ENCODE measurements at regions not wholly inside any gene's neighbourhood (a gene's known extent, or its start where the extent isn't known, plus 50 kb on each side); places are given as distances from the start of the nearest gene placed in this dataset.
"Not testable (repeated sequence)": the region's sequence is repeated elsewhere in the genome, so short reads cannot be mapped to it uniquely, and the experiment has no call there.

GRCh38 chr18:5717256-5717655, 173.5 kb upstream of the EPB41L3 start:
- no peak for DNase-seq

GRCh38 chr18:5710676-5711075, 166.9 kb upstream of the EPB41L3 start:
- no peak for DNase-seq

GRCh38 chr18:5710235-5710634, 166.4 kb upstream of the EPB41L3 start:
- DNase-seq, result no peak

- no peak for DNase-seq
Observed at GRCh38 chr18:5709476-5710095, 165.8 kb upstream of the EPB41L3 start.

GRCh38 chr18:5707586-5707985, 163.8 kb upstream of the EPB41L3 start:
- no peak for DNase-seq

GRCh38 chr18:5705393-5705792, 161.6 kb upstream of the EPB41L3 start:
- DNase-seq, result no peak

DNA sequence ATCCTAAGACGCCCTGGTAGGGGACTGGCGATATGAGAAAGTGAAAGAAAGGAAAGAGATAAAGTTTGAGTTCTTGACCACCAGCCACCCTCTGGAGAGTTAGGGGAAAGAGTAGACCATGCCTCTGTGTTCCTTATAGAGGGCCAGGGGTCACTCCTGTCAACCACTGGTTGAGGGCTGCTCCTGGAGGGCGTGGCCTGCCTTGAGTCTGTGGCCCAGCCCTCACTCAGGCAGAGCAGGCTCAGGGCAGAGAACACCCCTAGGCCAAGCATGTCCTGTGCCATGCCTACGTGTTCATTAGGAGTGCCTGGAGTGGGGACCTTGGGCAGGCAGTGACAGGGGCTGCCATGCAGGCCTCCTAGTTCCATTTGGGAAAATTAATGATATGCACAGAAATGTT, 161.1 kb upstream of the EPB41L3 start:
- DNase-seq, result no peak

GRCh38 chr18:5702016-5702415, 158.2 kb upstream of the EPB41L3 start:
- not testable (repeated sequence) for DNase-seq

GRCh38 chr18:5693699-5694294, 150.0 kb upstream of the EPB41L3 start:
- DNase-seq, result no peak

GRCh38 chr18:5678779-5679406, 135.1 kb upstream of the EPB41L3 start:
- DNase-seq, result no peak

DNA sequence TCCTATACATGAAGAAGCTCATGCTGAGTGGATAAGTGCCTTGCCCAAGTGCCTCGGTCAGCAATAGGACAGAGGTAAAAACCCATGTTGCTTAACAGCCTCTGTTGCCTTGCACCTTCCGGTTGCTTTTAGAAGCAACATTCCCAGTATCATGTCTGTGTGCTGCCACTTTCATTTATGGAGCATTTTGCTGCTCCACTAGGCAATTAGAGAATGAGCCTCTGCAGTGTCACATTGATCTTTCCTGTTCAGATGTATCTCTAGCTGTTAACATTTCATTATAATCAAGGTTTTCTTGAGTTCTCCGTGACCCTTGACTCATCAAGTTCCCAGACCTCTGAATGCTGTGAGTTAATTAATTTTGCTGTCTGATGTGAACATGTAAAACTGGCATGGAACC, 134.5 kb upstream of the EPB41L3 start:
- DNase-seq, result no peak

DNA sequence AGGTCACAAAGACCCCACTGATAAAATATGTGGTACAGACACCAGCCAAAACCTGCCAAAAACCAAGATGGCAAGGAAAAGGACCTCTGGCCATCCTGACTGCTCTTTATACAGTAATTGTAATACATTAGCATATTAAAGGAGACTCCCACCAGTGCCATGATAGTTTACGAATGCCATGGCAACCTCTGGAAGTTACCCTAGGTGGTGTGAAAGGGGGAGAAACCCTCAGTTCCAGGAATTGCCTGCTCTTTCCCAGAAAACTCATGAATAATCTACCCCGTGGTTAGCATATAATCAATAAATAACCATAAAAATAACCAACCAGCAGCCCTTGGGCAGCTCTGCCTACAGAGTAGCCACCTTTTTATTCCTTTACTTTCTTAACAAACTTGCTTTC, 129.8 kb upstream of the EPB41L3 start:
- no peak for DNase-seq

GRCh38 chr18:5669585-5669984, 125.8 kb upstream of the EPB41L3 start:
- DNase-seq, result no peak

- DNase-seq, result no peak
Observed at GRCh38 chr18:5668087-5668715, 124.4 kb upstream of the EPB41L3 start.

- no peak for DNase-seq
Observed at GRCh38 chr18:5667356-5667755, 123.6 kb upstream of the EPB41L3 start.

GRCh38 chr18:5662586-5663090, 118.8 kb upstream of the EPB41L3 start:
- DNase-seq, result no peak

DNA sequence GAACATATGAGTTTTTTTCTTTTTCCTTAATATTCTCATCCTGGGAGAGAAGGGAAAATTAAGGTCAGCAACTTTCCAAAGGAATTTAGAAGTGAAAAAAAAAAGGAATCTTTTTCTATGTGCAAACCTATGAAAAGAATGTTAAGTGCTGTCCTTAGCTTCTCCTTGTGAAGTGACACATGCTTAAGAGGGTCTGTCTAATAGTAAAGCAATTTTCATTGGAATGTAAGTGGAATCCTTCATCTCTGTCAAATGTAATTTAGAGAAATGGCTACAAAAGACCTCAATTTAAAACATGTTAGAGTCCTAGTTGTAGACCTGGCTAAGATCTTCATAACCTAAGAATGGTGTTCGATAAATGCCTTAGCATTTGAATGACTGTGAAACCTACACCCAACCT, 117.4 kb upstream of the EPB41L3 start:
- no peak for DNase-seq

GRCh38 chr18:5653802-5654201, 110.0 kb upstream of the EPB41L3 start:
- DNase-seq, result no peak

- DNase-seq, result no peak
Observed at GRCh38 chr18:5651736-5652135, 107.9 kb upstream of the EPB41L3 start.

- no peak for DNase-seq
Observed at GRCh38 chr18:5649439-5649838, 105.6 kb upstream of the EPB41L3 start.

GRCh38 chr18:5646739-5647138, 102.9 kb upstream of the EPB41L3 start:
- DNase-seq, result no peak

DNA sequence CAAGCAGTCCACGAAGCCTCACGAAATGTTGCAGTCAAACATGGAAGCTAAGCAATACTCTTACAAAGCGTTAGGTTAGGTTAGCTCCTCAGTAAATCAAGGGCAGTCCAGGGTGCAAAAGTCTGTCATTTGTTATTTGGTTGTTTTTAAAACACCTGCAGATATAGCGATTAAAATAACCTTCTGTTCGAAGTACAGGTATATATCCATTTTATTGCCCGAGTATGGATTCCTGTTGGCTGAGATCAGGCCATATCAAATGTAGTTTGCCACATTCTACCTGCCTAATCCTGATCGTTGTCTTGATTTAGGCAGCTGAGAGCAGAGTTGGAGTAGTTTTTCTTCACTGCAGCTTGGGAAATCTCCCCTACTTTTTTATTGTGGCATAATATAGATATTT, 99.5 kb upstream of the EPB41L3 start:
- DNase-seq, result no peak

DNA sequence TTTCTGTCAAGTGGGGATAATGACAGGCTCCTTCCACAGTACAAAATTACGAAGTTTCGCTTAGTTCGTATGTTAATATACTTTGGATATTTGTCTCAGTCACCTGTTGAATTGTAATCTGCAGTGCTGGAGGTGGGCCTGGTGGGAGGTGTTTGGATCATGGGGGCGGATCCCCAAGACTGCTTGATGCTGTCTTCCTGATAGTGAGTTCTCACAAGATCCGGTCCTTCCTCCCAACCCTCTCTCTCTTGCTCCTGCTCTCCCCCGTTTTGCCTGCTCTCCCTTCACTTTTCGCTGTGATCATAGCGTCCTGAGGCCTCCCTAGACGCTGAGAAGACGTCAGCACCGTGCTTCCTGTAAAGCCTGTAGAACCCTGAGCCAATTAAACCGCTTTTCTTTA, 97.1 kb upstream of the EPB41L3 start:
- no peak for DNase-seq

DNA sequence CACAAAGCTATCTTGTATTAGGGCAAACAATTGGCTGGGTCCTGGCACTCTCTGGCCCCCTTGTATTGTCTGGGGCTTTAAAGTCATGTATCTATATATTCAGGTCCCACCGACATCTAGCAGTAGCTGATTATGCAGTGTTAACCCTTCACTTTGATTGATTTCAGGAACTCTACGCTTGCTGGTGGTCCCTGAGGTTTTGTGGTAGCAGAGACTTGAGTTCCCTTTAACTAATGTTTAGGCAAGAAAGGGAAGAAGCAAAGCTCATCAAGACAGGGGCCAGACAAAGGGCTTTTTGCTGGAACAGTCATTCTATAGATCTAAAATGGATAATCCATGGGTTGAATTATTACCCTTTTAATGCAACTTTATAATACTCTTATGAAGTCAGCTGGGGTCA, 95.3 kb upstream of the EPB41L3 start:
- no peak for DNase-seq
